ENCODE measurements at regions not wholly inside any gene's neighbourhood (a gene's known extent, or its start where the extent isn't known, plus 50 kb on each side); places are given as distances from the start of the nearest gene placed in this dataset.
A peak's percentile ranks its signal among the peaks of the same experiment; 100 is the strongest.

DNA sequence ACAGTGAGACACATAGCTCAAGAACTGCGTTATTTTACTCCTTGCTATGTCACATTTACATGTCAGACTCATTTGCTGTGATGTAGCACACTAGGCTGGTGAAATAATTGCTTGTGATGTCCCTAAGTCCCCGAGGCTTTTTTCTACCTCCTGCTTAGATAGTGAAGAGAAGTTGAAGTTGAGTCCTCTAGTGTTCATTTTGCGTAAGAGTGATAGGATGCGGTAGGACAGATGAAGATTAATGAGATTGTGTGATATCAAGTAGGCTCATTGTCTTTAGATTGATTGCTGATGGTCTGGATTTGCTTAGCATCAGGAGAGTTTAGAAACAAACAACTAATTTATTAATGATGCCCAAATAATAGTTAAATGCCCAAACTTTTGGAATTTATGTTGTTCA, 173.6 kb upstream of the NUDT6 start:
- DNase-seq (ENCODE audit: low read depth) = no peak

DNA sequence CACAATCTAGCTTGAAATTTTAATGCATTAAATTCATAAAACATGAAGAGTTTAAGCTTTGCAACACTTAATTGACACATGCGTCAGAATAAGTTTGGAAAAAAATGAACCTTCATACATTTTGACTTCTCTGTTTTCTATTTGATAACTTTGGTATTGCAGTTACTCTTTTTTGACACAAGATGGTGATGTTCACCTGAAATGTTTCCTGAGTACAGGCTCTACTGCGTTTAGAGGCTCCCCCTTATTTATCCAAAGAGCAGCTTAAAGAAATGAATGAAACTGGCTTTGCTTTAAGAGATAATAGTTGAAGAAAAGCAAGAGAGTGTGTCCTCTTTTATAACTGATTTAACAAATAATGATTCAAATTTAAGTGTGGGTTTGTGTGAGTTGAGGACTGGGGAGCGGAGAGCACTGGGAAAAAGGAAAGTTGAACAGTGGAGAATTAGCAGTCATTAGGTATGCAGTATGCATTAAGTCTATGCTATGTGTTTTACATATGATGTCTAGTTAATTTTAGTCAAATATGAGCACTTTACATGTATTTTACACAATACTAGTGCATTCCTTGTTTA, 180.6 kb upstream of the NUDT6 start:
- peak; percentile 46 for DNase-seq (ENCODE audit: low read depth)

DNA sequence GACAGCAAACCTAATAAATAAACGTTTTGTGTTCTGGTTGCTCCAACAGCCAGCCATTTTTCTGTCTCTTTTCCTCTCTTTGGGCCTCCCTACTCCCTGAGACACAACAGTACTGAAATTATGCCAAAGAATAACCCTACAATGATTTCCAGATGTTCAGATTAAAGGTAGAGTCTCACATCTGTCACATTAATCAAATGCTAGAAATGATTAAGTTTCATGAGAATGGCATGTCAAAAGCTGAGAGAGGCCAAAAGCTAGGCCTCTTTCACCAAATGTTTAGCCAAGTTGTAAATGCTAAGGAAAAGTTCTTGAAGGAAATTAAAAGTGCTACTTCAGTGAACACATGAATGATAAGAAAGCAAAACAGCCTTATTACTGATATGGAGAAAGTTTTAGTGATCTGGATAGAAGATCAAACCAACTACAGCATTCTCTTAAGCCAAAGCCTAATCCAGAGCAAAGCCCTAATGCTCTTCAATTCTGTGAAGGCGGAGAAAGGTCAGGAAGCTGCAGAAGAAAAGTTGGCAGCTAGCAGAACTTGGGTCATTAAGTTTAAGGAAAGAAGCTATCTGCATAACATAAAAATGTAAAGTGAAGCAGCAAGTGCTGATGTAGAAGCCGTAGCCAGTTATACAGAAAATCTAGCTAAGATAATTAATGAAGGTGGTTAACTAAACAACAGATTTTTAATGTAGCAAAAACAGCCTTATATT, 182.1 kb upstream of the NUDT6 start:
- no peak for DNase-seq (ENCODE audit: low read depth)

DNA sequence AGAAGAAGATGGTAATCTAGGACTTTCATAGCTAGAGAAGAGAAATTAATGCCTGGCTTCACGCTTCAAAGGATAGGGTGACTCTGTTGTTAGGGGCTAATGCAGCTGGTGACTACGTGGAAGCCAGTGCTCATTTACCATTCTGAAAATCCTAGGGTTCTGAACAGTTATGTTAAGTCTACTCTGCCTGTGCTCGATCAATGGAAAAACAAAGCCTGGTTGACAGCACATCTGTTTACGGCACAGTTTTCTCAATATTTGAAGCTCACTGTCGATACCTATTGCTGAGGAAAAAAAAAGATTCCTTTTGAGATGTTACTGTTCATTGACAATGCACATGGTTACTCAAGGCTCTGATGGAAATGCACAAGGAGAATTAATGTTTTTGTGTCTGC, 182.6 kb upstream of the NUDT6 start:
- no peak for DNase-seq (ENCODE audit: low read depth)

DNA sequence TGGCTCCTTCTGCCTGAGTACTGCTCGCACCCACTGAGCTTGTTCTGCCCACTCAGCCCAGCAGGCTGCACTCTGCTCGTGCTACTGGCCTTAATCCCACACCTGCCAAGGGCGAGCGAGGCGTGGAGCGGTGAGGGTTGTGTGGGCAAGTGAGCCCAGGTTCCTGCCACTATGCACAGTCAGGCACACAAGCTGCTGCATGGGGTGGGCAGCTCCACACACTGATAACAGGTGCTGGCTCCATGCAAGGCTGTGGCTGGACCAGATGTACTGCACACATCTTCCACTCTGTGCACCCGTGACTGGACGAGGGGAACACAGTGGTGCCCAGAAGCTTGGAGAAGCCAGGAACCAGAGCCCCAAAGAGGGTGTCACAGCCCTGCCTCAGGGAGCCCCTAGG, 184.3 kb upstream of the NUDT6 start:
- DNase-seq (ENCODE audit: low read depth) = no peak

DNA sequence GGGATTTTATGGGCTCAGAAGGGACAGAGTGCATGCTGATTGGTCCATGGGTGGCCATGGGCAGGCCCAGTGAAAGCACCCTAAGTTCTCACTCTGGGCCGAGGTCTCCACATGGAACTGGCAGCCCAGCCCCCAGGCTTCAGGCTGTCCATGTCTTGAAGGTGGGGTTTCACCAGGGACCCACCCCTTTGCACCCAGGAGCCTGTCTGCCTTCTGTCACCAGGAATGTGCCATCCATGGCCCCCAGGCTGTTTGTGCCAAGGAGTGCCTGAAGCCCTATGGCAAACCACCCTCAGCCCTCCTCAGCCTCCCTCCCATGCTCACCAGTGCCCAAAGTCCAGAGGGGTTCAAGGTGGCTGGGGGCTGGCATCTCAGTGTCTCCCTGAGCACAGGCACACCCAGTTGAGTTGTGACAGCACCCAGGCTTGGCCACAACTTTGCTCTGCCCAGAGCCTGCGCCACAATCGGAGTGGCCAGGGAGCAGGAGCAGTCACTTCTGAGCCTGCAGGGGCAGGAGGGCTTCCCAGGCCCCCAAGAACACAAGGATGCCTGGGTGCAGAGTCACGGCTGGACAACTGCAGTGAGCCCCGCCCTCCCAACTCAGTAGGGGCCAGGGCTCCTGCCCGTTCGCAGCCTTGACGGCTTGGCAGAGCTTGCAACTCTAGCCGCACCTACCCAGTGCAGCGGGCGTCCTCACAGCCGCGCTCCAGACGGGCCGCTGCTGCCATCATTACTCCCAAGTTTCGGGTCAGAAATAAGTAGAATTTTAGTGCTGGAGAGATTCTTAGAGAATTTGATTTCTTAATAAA, 185.3 kb upstream of the NUDT6 start:
- DNase-seq (ENCODE audit: low read depth) = no peak

DNA sequence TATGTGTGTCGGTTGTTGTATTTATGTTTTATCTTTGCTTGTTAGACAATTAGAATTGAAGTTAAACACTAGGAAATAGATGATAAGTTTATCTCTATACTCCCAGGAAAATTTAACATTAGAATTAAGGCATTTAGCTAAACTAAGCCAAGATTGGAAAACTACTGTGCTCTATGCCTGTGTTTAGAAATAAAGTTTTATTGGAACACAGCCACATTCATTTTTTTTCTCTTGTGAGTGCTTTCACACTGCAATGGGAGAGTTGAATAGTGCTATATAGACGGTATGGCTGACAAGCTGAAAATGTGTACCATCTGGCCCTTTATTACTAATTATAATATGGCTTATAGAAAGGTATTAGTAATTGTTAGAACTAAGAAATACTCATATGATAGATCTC, 186.7 kb upstream of the NUDT6 start:
- no peak for DNase-seq (ENCODE audit: low read depth)

DNA sequence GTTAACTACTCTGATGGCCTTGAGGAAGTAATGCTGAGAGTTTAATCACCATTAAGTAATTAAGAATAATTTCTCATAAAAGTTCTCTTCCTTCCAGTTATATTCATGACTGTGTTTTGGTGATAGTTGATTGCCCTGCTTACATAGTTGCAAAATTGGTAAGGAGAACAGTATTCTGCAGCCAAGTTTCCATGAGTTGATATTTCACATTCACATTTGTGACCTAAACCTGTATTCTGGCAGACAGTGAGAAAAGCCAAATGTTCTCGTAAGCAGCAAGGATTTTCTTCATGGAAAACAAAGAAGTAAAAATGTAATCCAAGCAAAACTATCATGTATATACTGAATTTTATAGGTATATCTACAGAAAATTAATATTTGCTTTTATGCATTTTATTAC, 187.8 kb upstream of the NUDT6 start:
- DNase-seq (ENCODE audit: low read depth) = no peak

DNA sequence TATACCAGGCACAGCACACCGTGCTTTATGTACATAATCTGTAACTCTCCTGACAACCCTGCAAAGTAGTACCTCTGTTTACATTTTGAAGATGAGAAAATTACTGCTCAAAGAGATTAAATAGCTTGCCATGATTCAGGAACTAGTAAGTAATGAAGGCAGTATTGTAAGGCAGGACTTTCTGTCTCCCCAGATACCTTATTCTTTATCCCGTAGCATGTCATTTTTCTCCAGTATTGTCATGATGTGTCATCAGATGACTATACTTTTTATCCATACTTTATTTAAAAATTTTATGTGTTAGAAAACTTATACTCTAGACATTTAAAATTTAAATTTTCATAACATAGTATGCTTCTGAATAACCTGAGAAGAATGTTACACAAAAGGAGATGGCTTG, 188.3 kb upstream of the NUDT6 start:
- DNase-seq (ENCODE audit: low read depth) = no peak

DNA sequence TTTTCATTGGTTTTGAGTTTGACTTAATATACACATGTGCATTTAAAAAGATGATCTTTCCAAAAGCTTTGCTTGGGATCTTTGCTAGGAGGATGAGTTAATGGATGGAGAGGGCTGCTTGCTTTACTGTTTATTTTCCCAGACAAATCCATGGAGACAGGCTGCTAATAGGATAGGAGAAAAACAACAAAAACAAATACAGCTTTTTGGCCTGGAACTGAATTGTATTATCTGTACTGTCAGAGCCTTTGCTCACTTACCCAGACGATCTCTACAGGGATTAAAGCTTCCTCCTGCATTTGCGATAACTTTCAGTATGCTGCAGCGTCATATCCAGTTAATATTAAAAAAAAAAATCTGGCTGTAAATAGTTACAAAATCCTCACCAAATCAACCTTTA, 190.8 kb upstream of the NUDT6 start:
- DNase-seq (ENCODE audit: low read depth) = no peak

DNA sequence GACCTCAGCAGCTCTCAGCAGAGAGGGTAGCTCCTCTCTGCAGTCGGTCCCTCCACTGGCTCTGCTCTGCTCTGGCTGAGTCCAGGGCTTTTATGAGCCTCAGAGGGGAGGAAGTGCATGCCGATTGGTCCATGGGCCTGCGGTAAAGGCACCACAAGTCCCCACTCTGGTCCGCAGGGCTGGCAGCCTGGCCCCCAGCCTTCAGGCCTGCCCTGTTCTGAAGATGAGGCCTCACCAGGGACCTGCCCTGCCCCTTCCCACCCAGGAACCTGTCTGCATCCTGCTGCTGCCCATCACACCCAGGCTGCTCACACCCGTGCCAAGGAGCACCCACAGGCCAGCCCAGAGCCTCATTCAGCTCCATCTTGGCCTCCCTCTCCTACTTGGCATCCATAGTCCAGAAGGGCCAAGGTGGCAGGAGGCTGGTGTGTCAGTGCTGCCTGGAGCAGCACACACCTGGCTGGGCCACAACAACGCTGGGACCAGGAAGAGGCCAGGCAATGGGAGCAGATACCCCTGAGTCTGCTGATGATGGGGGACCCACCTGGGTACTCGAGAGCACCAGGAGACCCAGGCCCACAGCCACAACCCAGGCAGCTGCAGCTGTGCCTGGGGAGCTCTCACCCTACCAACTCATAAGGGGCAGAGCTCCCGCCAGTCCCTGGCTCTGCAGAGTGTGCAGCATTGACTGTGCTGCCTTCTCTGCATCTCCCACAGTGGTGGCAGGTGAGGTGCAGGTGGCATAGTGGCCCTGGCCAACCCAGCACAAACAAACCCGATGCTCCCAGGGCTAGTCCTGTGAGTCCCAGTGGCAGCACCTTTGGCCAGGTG, 191.9 kb upstream of the NUDT6 start:
- no peak for DNase-seq (ENCODE audit: low read depth)

DNA sequence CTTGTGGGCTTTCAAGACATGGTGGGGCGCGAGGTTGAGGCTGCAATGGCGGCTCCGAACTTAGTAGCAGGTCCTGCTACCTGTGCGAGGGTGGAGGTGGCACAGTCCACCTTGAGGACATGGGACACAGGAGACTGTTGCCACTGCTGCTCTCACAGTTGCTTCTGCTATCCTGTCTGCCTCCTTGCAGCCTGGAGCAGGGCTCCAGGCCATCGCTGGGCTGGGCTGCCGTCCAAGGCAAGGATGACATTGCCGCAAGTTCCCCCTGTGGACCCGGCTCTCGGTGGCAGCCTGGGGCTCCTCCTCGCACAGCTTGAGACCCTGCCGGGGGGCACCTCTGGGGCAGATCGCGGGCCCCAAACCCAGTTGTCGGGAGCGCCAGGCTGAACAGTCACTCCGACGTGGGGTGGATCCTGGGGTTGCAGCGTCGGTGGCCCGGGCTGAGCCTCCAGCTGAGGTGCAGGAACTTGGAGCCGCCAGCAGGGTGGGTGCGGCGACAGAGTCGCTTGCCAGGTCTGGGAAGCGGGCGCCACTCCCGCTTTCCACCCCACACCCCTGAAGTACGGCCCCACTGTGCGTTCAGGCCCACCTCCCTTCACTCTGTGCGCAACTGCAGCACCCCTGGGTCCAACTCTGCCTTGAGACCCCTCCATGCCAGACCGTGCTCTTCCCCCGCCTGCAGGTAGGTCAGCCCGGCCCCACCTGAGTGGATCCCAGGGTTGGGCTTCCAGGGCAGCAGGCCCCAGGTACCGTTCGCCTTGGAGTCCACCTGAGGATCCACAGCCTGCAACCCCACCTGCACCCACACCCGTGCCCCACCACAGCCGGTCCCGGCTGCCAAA, 192.7 kb upstream of the NUDT6 start:
- no peak for DNase-seq (ENCODE audit: low read depth)

DNA sequence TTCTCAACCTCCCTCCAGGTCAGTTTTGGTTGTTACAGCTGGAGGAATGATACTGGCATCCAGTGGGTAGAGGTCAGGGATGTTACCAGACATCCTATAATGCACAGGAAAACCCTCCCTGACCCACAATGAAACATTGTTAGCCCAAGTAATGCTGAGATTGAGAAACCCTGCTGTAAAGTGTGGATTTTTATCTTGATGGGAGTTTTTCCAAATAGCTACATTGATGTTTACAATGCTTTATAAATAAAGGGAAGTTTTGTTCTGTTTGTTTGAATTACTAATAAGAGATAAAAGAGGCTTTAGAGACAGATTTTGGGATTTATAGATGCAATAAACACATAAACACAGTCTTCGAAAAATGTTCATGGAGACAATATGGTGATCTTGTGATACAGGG, 194.0 kb upstream of the NUDT6 start:
- DNase-seq (ENCODE audit: low read depth) = no peak

DNA sequence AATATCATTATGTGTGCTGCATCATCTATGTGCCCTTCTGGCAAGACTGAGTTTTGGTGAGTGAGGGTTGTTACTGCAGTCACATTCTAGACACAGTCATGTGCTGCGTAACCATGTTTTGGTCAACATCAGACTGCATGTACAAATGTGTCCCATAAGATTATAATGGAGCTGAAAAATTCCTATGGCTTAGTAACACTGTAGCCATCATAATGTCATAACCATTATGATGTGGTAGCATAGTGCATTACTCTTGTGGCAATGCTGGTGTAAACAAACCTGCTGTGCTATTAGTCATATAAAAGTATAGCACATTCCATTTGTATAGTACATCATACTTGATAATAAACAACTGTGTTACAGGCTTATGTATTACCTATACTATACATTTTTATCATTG, 198.1 kb upstream of the NUDT6 start:
- DNase-seq (ENCODE audit: low read depth) = no peak

DNA sequence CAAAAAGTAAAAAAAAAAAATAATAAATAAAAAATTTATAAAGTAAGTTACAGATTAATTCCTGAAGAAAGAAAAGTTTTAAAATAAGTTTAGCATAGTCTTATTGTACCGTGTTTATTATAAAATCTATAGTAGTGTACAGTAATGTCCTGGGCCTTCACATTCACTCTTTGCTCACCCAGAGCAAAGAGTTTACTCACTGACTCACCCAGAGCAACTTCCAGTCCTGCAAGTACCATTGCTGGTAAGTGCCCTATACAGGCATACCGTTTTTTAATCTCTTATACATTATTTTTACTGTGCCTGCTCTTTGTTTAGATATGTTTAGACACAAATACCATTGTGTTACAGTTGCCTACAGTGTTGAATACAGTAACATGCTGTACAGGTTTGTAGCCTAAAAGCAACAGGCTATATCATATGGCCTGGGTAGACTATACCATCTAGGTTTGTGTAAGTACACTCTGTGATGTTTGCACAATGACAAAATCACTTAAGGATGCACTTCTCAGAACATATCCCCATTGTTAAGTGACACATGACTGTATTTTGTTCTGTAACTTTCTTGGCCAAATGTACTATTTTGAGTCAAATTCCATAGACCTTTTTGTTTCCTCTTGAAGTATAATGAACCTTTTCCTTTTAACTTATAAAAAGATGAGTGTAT, 199.0 kb upstream of the NUDT6 start:
- DNase-seq (ENCODE audit: low read depth) = no peak

DNA sequence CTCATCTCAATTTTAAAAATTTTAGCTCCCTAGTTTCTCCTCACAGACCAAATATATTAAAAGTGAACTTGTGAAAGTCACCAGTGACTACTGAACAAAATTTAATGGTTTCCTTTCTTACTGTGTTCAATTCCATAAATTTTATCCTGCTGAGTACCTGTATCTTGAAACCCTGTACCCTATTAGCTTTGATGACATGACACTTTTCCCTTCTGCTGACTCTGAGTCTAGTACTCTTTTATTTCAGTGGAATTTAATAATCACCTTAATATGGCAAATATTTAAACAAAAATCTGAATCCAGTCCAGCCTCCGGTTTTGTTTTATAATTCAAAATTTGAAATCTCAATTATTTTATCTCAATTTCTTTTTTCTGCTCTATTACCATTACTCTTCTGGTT, 203.1 kb upstream of the NUDT6 start:
- DNase-seq (ENCODE audit: low read depth) = no peak

DNA sequence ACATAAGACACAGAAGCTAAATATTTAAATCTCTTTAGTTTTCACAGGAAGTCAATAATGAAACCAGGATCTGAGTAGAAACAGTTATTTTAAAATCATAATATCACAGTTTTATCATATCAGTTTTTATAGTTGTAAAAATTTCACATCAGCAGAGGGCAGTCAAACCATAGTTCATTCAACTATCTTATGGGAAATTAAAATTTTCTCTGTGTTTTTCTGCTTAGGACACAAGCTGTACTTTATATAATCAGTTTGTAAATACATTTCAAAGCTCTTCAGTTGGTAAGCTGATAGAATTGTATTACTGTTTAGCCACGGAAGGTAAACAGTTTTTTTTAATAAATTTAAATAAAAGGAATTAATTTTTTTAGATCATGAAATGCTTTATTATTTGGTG, 204.8 kb upstream of the NUDT6 start:
- no peak for DNase-seq (ENCODE audit: low read depth)

DNA sequence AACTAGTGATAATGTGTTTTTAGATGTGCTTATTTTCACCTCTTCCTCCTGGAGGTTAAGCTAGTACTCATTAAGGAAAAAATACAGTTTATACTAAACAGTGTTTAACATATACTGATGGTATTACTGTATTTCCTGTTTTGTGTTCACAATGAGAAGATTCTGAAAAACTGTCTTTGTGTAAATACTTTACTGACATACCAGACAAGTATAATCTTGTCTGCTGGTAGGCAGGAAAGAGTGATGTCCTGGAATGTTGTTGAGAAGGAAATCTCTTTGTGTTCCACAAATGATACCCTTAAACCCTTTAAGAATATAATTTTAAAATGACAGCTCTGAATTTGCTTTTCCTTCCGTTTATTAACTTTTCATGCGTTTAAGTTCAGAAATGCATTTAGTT, 205.5 kb upstream of the NUDT6 start:
- no peak for DNase-seq (ENCODE audit: low read depth)

DNA sequence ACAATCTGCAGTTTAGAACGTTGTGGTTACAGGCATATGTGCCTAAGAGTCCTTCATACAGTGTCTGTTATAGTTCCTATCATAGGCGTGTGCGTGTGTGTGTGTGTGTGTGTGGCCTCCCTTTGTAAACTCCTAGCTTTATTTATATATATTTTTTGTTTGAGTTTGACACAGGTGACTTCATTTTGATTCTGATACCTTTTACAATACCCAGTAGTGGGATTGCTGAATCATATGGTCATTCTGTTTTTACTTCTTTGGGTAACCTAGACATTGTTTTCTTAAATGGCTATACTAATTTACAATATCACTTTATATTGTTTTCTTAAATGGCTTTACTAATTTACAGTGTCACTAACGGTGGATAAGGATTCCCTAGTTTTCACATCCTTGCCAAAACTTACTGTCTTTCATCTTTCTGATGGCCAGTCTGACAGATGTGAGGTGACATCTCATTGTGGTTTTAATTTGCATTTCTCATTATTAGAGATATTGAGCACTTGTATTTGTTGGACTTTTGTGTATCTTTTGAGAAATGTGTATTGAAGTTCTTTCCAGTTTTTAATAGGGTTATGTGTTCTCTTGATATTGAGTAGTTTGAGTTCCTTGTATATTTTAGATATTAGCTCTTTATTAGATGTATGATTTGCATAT, 211.1 kb upstream of the NUDT6 start:
- no peak for DNase-seq (ENCODE audit: low read depth)

DNA sequence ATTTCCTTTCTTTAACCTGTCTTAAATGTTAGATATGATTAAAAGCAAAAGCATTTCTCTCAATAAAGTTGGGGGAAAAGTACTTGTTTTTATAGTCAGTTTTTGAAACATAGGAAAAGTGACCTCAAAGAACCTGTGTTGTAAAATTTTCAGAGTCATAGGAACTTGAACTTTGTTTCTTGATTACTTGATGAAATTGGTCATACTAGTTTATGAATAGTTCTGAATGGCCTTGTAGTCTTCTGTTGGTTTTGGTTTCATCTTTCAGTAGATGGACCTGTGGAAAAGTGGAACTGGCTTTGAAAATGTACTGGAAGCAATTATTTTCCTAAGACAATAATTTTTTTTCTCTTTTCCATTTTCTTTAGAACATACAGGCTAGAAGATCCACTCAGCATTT, 222.2 kb upstream of the NUDT6 start:
- no peak for DNase-seq (ENCODE audit: low read depth)

DNA sequence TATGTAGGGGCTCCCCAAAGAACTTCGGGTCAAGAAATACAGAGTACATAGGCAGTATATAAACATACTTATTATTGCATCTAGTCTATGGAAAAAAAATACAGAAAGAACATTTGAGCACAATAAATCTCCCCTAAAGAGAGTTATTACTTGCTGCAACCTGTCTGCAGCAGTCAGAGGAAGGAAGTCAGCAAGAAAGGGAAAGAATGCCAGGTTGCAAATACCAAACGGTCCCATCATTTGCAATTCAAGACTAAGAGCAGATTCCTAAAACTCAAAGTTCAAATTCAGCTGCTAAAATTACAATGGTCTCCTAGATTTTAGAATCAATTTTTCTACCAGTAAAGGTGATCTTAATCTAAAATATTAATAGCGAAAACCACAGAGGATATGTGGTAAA, 236.2 kb upstream of the NUDT6 start:
- no peak for DNase-seq (ENCODE audit: low read depth)

Data from fibroblast of the conjunctiva (primary cell).